PC-3 (cell line): ENCODE measurements at regions not wholly inside any gene's neighbourhood (a gene's known extent, or its start where the extent isn't known, plus 50 kb on each side); places are given as distances from the start of the nearest gene placed in this dataset.

Source experiments
- CTCF ChIP-seq: fragments of 300-600 bp; sonication (generic); conservative IDR thresholded peaks from 2 replicates; pipeline ENCODE4 v1.5.1; 2017; ENCODE audit warnings: antibody characterized with exemption, low read depth, mild to moderate bottlenecking, low read length
- EZH2 ChIP-seq: fragments of 300-600 bp; sonication (generic); IDR thresholded peaks from one replicate; pipeline ENCODE4 v1.6.1; 2017; ENCODE audit warnings: antibody characterized with exemption, mild to moderate bottlenecking, low read length; ENCODE audit not compliant: unreplicated experiment

- TF ChIP-seq EZH2 = no peak
- TF ChIP-seq CTCF = no peak
Measured at GRCh38 chr11:42025121-42025803, 565.8 kb upstream of the LRRC4C start.
